Forelimb muscle (tissue), 1 donor: ENCODE measurements at regions not wholly inside any gene's neighbourhood (a gene's known extent, or its start where the extent isn't known, plus 50 kb on each side); places are given as distances from the start of the nearest gene placed in this dataset.

Experiments
- DNase-seq: peaks from one replicate; pipeline ENCODE4 v3.0.0-alpha.2; 2013; ENCODE audit warnings: low read depth

GRCh38 chr2:150417278-150417677, 70.2 kb downstream of the RND3 start:
- DNase-seq, result no peak

- DNase-seq, result no peak
Measured at GRCh38 chr2:150415022-150415421, 72.4 kb downstream of the RND3 start.

GRCh38 chr2:150413910-150414309, 73.6 kb downstream of the RND3 start:
- DNase-seq, result no peak

DNA sequence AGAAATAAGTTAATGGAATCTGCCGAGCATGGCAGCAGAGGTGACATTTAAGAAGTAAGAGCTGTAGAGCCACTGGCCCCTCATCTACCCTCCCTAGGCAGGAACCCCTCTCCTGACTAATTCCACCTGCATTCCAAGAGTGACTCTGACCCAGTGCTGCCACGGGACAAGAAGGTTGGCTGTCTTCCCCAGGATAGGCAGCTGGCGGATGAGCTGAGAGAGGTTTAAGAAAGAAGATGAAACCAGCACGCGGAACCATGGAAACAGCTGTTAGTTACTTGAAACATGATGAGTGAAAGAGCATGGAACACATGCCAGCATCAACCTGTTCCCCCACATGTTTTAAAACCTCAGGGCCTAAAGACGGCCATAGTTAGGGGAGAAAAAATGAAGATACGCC, 74.1 kb downstream of the RND3 start:
- no peak for DNase-seq

DNA sequence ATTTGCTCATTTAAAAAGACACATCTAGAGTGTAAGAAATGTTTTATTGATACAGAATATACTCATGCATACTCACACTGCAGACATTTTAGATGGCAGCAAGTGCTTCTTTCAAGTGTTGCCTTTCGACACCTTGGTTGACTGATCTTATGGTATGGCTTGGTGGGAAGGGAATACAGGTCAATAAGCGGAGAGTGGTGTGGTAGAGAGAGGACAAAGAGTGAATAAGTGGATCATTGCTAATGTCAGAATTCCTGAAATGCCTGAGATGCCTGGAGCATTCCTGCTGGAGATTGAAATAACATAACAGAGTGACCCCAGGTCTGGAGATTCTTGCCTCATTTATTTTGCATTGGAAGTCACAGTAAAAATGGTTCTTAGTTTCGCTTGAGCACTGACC, 76.7 kb downstream of the RND3 start:
- DNase-seq, result no peak

DNA sequence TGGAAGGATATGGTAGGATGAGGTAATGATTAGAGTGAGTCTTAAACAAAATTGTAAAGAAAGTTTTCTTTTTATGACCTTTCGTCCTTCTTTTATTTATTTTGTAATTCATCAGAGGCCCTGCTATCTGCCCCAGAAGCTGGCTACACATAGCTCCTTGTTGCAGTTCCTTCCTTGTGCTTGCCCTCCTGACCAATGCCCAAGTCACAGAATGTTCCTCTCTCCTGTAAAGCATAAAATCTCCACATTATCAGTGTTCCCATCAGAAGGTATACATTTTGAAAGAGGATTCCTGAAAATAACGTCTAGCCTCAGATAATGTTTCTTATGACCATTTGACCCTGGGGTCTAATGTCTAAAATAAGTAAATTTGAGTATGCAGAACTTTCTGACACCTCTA, 78.3 kb downstream of the RND3 start:
- DNase-seq, result no peak

DNA sequence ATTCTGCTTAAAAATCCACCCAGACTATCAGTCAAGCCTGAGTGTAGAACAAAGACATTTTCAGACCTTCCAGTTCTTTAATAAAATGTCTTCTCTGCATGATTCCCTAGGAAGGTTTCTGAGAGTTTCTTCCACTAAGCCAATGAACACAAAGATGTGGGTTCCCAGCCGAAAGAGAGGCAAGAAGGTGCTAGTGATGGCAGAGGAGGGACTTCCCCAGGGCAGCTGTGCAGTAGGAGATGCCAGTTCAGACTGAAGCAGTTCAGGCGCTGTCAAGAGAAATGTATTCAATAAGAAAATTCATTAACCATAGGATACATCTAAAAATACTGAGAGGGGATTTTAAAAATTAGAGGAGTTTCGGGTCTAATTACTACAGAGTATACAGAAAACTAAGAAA, 83.3 kb downstream of the RND3 start:
- no peak for DNase-seq

GRCh38 chr2:150403457-150403856, 84.0 kb downstream of the RND3 start:
- no peak for DNase-seq

DNA sequence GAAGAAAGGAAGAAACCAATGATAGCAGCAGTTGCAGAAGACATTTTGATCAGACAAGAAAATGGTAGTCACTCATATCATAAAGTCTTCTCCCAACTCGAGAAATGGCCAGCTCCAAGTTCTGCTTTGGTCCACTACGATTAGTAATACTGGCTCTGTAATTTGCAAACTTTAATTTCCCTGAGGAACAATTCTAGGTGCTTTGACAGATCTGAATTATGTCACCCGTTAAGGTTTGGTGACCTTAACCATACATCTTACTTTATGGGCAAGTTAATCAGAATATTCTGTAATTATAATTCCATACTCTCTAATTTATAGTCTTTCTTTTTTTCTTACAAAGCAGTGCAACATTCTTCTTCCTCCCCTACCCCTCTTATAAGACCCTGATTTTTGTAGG, 84.5 kb downstream of the RND3 start:
- DNase-seq, result no peak

GRCh38 chr2:150400849-150401248, 86.6 kb downstream of the RND3 start:
- no peak for DNase-seq

DNA sequence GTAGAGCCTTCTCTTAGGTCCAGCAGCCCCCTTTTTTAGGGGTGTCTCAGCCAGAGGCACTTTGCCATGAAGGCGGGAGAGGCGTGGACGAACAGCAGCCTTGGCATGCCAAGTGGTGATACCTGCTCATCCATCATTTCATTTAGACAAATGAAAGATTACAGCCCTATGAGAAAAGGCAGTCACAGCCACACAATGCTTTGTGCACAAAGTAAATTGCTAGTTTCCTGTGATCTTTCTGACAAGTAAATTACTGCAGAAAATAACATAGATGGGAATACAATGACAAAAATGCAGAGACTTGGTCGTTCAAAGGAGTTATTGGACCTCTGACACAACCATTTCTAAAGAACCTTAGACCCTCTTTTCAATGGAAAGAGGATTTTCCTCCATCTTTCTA, 94.9 kb downstream of the RND3 start:
- no peak for DNase-seq

- no peak for DNase-seq
Measured at GRCh38 chr2:150391779-150392178, 95.7 kb downstream of the RND3 start.

DNA sequence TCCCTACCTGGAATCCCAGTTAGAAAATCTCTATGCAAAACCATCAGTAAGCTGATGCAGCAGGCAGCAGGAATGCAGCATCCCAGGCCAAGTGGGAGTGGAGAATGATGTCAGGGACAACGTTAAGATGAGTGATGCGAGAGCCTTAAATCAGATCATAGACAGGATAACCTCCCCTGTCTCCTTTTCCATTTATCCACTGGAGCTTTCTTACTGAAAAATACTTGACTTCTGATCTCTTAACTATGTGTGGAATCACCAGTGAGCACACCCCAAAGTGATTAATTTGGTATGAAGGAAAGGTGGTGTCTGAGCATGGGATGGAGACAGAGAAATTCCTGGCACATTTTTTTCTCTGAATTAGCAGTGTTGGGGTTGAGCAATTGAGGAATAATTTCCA, 98.0 kb downstream of the RND3 start:
- no peak for DNase-seq

DNA sequence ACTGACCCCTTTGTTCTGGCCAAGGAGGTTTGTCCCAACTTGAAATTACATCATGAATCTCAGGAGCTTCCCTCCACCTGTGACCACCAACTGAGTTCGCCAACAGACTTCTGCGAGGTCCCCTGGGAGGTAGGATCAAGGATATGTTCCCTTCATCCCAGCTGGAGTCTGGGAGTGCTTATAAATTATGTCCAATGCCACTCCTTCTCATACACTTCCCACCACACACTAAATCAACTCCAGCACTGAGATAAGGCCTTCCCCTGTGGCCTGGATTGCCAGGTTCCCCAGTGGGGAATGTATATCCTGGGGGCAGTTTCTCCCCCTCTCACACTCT, 99.2 kb downstream of the RND3 start:
- no peak for DNase-seq

GRCh38 chr2:150387586-150388288, 99.7 kb downstream of the RND3 start:
- no peak for DNase-seq

DNA sequence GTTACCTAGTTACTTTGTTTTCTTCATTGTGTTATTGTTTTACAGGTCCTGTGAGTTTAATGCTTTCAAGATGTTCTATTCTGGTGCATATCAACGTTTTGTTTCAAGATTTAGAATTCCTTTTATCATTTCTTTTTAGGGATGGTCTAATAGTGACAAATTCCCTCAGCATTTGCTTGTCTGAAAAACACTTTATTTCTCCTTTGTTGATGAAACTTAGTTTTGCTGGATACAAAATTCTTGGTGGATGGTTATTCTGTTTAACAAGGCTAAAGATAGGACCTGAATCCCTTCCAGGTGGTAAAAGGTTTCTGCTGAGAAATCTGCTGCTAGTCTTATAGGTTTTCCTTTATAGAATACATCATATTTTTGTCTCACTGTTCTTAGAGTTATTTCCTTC, 102.3 kb downstream of the RND3 start:
- DNase-seq, result no peak

- no peak for DNase-seq
Measured at GRCh38 chr2:150383587-150383986, 103.9 kb downstream of the RND3 start.

DNA sequence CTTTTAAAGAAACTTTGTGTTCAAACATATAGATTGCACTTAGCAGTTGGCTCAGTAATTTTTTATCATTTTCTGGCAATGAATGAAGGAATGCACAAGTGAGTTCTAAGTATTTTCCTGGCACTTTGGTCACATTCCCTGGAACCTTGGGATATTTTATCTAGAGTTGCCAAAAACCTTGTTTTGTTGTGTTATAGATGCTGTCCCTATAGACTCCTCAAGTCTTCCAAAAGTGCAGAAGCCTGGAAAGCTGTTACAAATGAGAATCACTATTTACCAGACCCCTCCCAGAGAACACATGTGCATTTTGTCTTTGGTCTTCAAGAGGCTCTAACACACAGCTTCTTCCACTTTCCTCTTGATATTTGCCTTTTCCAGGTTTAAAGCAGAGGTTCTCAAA, 108.3 kb downstream of the RND3 start:
- peak; percentile 26 for DNase-seq

GRCh38 chr2:150378686-150379085, 108.8 kb downstream of the RND3 start:
- DNase-seq, result no peak

- DNase-seq, result no peak
Measured at GRCh38 chr2:150376553-150377335, 110.7 kb downstream of the RND3 start.

GRCh38 chr2:150375333-150375732, 112.1 kb downstream of the RND3 start:
- DNase-seq, result no peak

DNA sequence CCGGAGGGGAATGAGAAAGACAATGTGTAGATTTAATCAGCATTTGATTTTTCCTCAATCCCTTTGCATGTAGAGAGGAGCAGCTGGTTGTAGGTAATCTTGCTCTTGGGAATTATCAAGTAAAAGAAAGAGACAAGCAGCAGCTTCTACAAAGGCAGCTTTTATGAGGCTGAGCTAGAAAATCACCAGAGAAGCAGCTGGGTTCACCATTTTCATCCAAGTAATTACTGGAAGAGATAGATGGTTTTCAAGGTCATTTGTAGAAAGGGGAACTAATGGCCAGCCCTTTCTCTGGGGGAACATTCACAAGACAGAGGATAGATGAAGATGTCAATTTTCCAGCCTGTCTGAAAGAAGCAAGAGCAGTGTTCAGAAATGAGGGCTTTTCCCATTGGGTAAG, 113.0 kb downstream of the RND3 start:
- DNase-seq, result peak; percentile 69

DNA sequence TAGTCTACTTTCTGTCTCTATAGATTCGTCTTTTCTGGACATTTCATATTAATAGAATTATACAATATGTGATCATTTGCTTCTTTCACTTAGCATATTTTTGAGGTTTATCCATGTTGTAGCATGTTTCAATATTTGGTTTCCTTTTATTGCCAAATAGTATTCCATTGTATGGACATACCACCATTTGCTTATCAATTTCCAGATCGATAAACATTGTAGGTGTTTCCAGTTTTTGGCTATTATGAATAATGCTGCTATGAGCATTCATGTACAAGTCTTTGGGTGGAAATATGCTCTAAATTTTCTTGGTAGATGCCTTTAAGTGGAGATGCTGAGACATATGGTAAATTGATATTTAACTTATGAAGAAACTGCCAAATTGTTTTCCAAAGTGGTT, 114.1 kb downstream of the RND3 start:
- no peak for DNase-seq
